ENCODE measurements at regions not wholly inside any gene's neighbourhood (a gene's known extent, or its start where the extent isn't known, plus 50 kb on each side); places are given as distances from the start of the nearest gene placed in this dataset.

DNA sequence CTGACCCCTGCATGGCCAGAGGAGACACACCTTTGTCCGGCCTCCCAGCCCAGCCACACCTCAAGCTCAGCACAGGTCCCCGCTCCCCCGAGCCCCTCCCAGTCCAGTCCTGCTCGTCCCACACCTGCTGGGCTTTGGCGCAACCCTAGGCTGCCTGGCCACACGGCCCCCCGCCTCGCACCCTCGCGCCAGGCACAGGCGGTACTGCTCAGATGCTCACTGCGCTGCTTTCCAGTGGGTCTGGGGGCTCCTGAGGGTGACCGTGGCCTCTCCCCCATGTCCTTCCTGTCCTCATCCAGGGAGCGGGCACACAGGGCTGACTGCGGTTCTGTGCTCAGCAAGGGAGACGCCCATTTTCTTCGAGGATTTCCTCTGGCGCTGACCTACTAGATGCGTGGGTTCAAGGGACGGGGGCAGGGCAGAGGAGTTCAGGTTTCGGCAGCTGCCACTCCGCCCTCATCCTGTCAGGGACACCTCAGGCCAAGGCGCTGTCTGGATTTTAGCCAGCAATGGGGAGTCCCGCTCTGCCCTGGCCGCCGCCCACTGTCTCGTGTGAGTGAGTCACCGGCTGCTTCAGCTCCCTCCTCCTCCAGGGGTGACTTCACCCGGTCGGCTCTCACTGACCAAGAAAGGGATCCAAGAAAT is 118.0 kb upstream of the ZNF469 start:
- TF ChIP-seq, protein P1, sequence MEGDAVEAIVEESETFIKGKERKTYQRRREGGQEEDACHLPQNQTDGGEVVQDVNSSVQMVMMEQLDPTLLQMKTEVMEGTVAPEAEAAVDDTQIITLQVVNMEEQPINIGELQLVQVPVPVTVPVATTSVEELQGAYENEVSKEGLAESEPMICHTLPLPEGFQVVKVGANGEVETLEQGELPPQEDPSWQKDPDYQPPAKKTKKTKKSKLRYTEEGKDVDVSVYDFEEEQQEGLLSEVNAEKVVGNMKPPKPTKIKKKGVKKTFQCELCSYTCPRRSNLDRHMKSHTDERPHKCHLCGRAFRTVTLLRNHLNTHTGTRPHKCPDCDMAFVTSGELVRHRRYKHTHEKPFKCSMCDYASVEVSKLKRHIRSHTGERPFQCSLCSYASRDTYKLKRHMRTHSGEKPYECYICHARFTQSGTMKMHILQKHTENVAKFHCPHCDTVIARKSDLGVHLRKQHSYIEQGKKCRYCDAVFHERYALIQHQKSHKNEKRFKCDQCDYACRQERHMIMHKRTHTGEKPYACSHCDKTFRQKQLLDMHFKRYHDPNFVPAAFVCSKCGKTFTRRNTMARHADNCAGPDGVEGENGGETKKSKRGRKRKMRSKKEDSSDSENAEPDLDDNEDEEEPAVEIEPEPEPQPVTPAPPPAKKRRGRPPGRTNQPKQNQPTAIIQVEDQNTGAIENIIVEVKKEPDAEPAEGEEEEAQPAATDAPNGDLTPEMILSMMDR (IDR thresholded peaks at IDR 0.05 in 2 of 3, conservative IDR thresholded peaks at IDR 0.05 in 1 of 3; ENCODE audit: insufficient read depth in 2 of 3, low read depth in 1 of 3, low read length in 3 of 3): no peak
- TF ChIP-seq ZZZ3 (IDR thresholded peaks at IDR 0.05) (no peak), RBFOX2 (IDR thresholded peaks at IDR 0.05; ENCODE audit: low read depth, low read length) (no peak; the same call in 1 of the 2 replicates)

Measured in K562 (cell line).